Endothelial cell of umbilical vein (primary cell): ENCODE measurements at regions not wholly inside any gene's neighbourhood (a gene's known extent, or its start where the extent isn't known, plus 50 kb on each side); places are given as distances from the start of the nearest gene placed in this dataset.

Source experiments
- BruUV-seq: library from RNA; stranded (reverse); fragments of 400-500 nt; replicated peaks from 2 replicates; lab custom pipeline; 2021; lab: Mats Ljungman, UMichigan
- CTCF ChIA-PET: fragments of 300-600, 350-600 bp; sonication (Branson Sonifier 250); formaldehyde crosslinking; loops from one replicate; lab custom pipeline; 2021; ENCODE audit warnings: antibody characterized with exemption, inconsistent platforms; lab: Charles Lee
- POLR2A ChIA-PET: fragments of 300-600, 350-600 bp; sonication (Branson Sonifier 250); formaldehyde crosslinking; loops from one replicate; lab custom pipeline; 2021; ENCODE audit warnings: antibody characterized with exemption, inconsistent platforms; lab: Charles Lee
- DNase-seq: peaks from one replicate; pipeline ENCODE4 v3.0.0-alpha.2; 2011; ENCODE audit warnings: low read depth, low spot score
- FAIRE-seq: peaks from 2 replicates; lab custom pipeline; 2011; peaks lifted over from hg19 to GRCh38; lab: Jason Lieb, UNC
- H2AFZ ChIP-seq: 2 replicates; pipeline ENCODE4 v1.6.0; 2012; ENCODE audit warnings: low read depth, low read length, control low read depth, inconsistent platforms
- H3K27ac ChIP-seq: 2 replicates; pipeline ENCODE4 v1.5.1; 2011; ENCODE audit warnings: low read depth, mild to moderate bottlenecking, control low read depth, low read length, moderate library complexity; ENCODE audit not compliant: insufficient read depth
- H3K27me3 ChIP-seq, 2 experiments: 2 replicates each; pipeline versions ENCODE4 v1.6.0 to v1.6.1; 2011; ENCODE audit warnings: low read length in 2 of 2, mixed read lengths in 1 of 2; ENCODE audit not compliant: control insufficient read depth in 2 of 2, insufficient read depth in 2 of 2
- H3K36me3 ChIP-seq, 2 experiments: 2 replicates in 1 of 2; 3 replicates in 1 of 2; pipeline ENCODE4 v1.5.1; 2011; ENCODE audit warnings: low read length in 2 of 2, mild to moderate bottlenecking in 1 of 2, moderate library complexity in 1 of 2; ENCODE audit not compliant: control insufficient read depth in 2 of 2, insufficient read depth in 2 of 2; ENCODE audit errors: extremely low read depth in 1 of 2
- H3K4me1 ChIP-seq: 3 replicates; pipeline ENCODE4 v1.5.1; 2011; ENCODE audit warnings: mild to moderate bottlenecking, low read length; ENCODE audit not compliant: control insufficient read depth, insufficient read depth; ENCODE audit errors: extremely low read depth
- H3K4me2 ChIP-seq: 2 replicates; pipeline ENCODE4 v1.6.1; 2011; ENCODE audit warnings: low read length, control low read depth, mixed read lengths; ENCODE audit not compliant: insufficient read depth
- H3K4me3 ChIP-seq, 3 experiments: fragments of 200-600 bp in 1 of 3; sonication (generic), shearing (Covaris generic) in 1 of 3; replicated peaks in 1 of 3; 2 replicates each; pipeline ENCODE4 v1.5.1; 2011 to 2016; ENCODE audit warnings: control low read depth in 3 of 3, low read length in 3 of 3, mild to moderate bottlenecking in 2 of 3, inconsistent platforms in 1 of 3, low read depth in 1 of 3, moderate library complexity in 1 of 3; ENCODE audit not compliant: insufficient read depth in 1 of 3
- H3K79me2 ChIP-seq: 2 replicates; pipeline ENCODE4 v1.6.0; 2012; ENCODE audit warnings: low read length, inconsistent platforms; ENCODE audit not compliant: control insufficient read depth, insufficient read depth
- H3K9ac ChIP-seq: replicated peaks from 2 replicates; pipeline ENCODE3; 2011; ENCODE audit warnings: low read length, control low read depth; ENCODE audit not compliant: insufficient read depth; ENCODE audit errors: extremely low read depth
- H3K9me1 ChIP-seq: replicated peaks from 3 replicates; pipeline ENCODE4 v1.6.0; 2011; ENCODE audit warnings: mild to moderate bottlenecking, low read length; ENCODE audit not compliant: control insufficient read depth, insufficient read depth; ENCODE audit errors: extremely low read depth
- H3K9me3 ChIP-seq: replicated peaks from 2 replicates; pipeline ENCODE4 v1.5.1; 2012; ENCODE audit warnings: low read length, inconsistent platforms; ENCODE audit not compliant: control insufficient read depth, insufficient read depth
- H4K20me1 ChIP-seq: replicated peaks from 2 replicates; pipeline ENCODE3; 2011; ENCODE audit warnings: mild to moderate bottlenecking, low read length; ENCODE audit not compliant: control insufficient read depth, insufficient read depth; ENCODE audit errors: extremely low read depth
- CTCF ChIP-seq, 2 donors: IDR thresholded peaks; 1 replicate in 1 of 2; 2 replicates in 1 of 2; pipeline ENCODE4 v1.5.1; 2011; ENCODE audit warnings: low read length in 2 of 2, mild to moderate bottlenecking in 2 of 2, moderate library complexity in 2 of 2, control low read depth in 1 of 2, inconsistent platforms in 1 of 2, low read depth in 1 of 2; ENCODE audit not compliant: insufficient read depth in 1 of 2; ENCODE audit errors: extremely low read depth in 1 of 2
- EZH2 ChIP-seq: IDR thresholded peaks from 2 replicates; pipeline ENCODE4 v1.6.1; 2012; ENCODE audit warnings: borderline replicate concordance, low read depth, mild to moderate bottlenecking, moderate library complexity, low read length, inconsistent platforms; ENCODE audit not compliant: severe bottlenecking
- FOS ChIP-seq: IDR thresholded peaks from 2 replicates; pipeline ENCODE4 v1.6.1; 2011; ENCODE audit warnings: mild to moderate bottlenecking, low read length, moderate library complexity, borderline replicate concordance; ENCODE audit not compliant: insufficient read depth
- GATA2 ChIP-seq: IDR thresholded peaks from 2 replicates; pipeline ENCODE4 v1.7.0; 2011; ENCODE audit warnings: low read depth, mild to moderate bottlenecking, moderate library complexity, mixed read lengths, low read length; ENCODE audit not compliant: insufficient read length, insufficient read depth
- JUN ChIP-seq: IDR thresholded peaks from 2 replicates; pipeline ENCODE4 v1.6.1; 2011; ENCODE audit warnings: borderline replicate concordance, low read depth; ENCODE audit not compliant: insufficient read length, insufficient read depth
- MAX ChIP-seq: IDR thresholded peaks from 2 replicates; pipeline ENCODE4 v1.6.1; 2011; ENCODE audit not compliant: insufficient read depth, insufficient read length
- MYC ChIP-seq: IDR thresholded peaks from one replicate; pipeline ENCODE4 v1.6.1; 2011; ENCODE audit warnings: mild to moderate bottlenecking, low read depth, low read length
- POLR2A ChIP-seq: IDR thresholded peaks from 2 replicates; pipeline ENCODE4 v1.6.1; 2012; ENCODE audit warnings: low read depth, mild to moderate bottlenecking, control low read depth, low read length
- POLR2AphosphoS5 ChIP-seq: IDR thresholded peaks from 2 replicates; pipeline ENCODE4 v1.6.1; 2012; ENCODE audit warnings: low read depth, mild to moderate bottlenecking, control low read depth, low read length, moderate library complexity; ENCODE audit not compliant: insufficient read depth
- dilution Hi-C: fragments of 300-500 bp; cut with MboI; formaldehyde crosslinking; loops from one replicate; pipeline ENCODE4 v1.15.0; 2019; ENCODE audit warnings: low sequenced_read_pairs; ENCODE audit not compliant: extremely low pct_ligation_motif_present
- intact Hi-C: fragments of 100-400 bp; cut with micrococcal nuclease; formaldehyde crosslinking; loops from one replicate; pipeline ENCODE4 v1.10.0; 2022

DNA sequence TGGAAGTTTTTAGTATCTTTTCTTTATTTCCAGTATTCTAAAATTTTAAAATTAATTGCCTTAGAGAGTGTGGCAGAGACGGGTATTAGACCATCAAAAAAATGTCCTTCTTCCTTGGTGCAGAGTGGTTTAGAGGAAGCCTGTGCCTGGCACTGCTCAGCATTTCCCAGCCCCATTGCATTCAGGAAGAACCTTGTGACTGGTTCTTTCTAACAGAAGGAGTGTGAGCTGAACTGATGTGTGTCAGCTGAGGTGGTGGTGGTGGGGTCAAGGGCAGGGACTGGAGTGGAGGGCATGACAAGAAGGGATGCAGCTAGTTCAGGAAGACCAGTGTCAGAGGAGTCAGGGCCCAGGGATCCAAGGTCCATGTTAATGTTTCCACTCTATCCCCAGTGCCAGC lies 58.7 kb upstream of the FDX1 start:
- H3K79me2 ChIP-seq: no peaks in the 10 kb centered on the region
- TF ChIP-seq MYC (no peak), FOS (no peak), JUN (no peak), CTCF (IDR thresholded peaks at IDR 0.05; ENCODE audit: extremely low read depth in 1 of 2, insufficient read depth in 1 of 2, low read depth in 1 of 2, low read length in 2 of 2) (no peak), MAX (no peak), GATA2 (no peak), EZH2 (no peak), POLR2AphosphoS5 (no peak), POLR2A (no peak)
- no peak for DNase-seq
- H3K9me1 ChIP-seq: no peaks in the 10 kb centered on the region
- no peaks in the 10 kb centered on the region for H3K27me3 ChIP-seq
- H3K4me3 ChIP-seq: no peak overlapping the region
- H3K4me2 ChIP-seq: no peak overlapping the region
- peaks cover 25% of the 10 kb centered on the region for H3K4me1 ChIP-seq
- BruUV-seq: no TSS peak
- H3K27ac ChIP-seq: no peak overlapping the region
- H2AFZ ChIP-seq: no peak overlapping the region
- no peak for FAIRE-seq
- no peaks in the 10 kb centered on the region for H3K9me3 ChIP-seq
- ChIA-PET POLR2A (no interaction called here), CTCF (interaction anchor here (1.0 kb wide), 1 partner anchor 170 kb away, joined by 6 read pairs; no protein-coding TSS in a partner anchor)
- H3K9ac ChIP-seq: no peak overlapping the region
- no peaks in the 10 kb centered on the region for H4K20me1 ChIP-seq
- no peaks in the 10 kb centered on the region for H3K36me3 ChIP-seq
- dilution Hi-C loops: no loop called here
- intact Hi-C loops: no loop called here
